IgD-negative memory B cell (primary cell): ENCODE measurements at regions not wholly inside any gene's neighbourhood (a gene's known extent, or its start where the extent isn't known, plus 50 kb on each side); places are given as distances from the start of the nearest gene placed in this dataset.
A peak's percentile ranks its signal among the peaks of the same experiment; 100 is the strongest.

Source experiments
- H3K27ac Mint-ChIP-seq, 3 donors: one replicate each; pipeline ENCODE4 v1.8.0; 2020 to 2022; ENCODE audit warnings: mild to moderate bottlenecking in 3 of 3, mixed read lengths in 3 of 3, moderate library complexity in 1 of 3
- H3K27me3 Mint-ChIP-seq: one replicate; pipeline ENCODE4 v1.8.0; 2021; ENCODE audit warnings: mixed read lengths
- H3K36me3 Mint-ChIP-seq: one replicate; pipeline ENCODE4 v1.8.0; 2020; ENCODE audit warnings: mild to moderate bottlenecking, mixed read lengths
- H3K4me1 Mint-ChIP-seq, 3 donors: one replicate each; pipeline ENCODE4 v1.8.0; 2020 to 2022; ENCODE audit warnings: mixed read lengths in 3 of 3, mild to moderate bottlenecking in 1 of 3
- H3K4me3 Mint-ChIP-seq, 4 donors: one replicate each; pipeline ENCODE4 v1.8.0; 2020 to 2022; ENCODE audit warnings: mild to moderate bottlenecking in 4 of 4, mixed read lengths in 4 of 4, moderate library complexity in 3 of 4
- H3K9me3 Mint-ChIP-seq, 3 donors: one replicate each; pipeline ENCODE4 v1.8.0; 2020 to 2021; ENCODE audit warnings: mixed read lengths in 3 of 3, mild to moderate bottlenecking in 1 of 3

- peaks cover 0 to 5% (median 3%) of the 10 kb centered on the region in 3 donors for H3K9me3 Mint-ChIP-seq
- no peak overlapping the region for H3K27ac Mint-ChIP-seq
- H3K27me3 Mint-ChIP-seq = peaks cover under 1% of the 10 kb centered on the region
- no peak overlapping the region for H3K4me3 Mint-ChIP-seq
- H3K4me1 Mint-ChIP-seq = no peaks in the 10 kb centered on the region
- no peaks in the 10 kb centered on the region for H3K36me3 Mint-ChIP-seq
Observed at GRCh38 chr15:93314245-93314644, 225.2 kb upstream of the RGMA start.

GRCh38 chr15:93312891-93313486, 224.0 kb upstream of the RGMA start:
- H3K9me3 Mint-ChIP-seq = peaks cover 0 to 5% (median 3%) of the 10 kb centered on the region in 3 donors
- no peaks in the 10 kb centered on the region for H3K27me3 Mint-ChIP-seq
- no peaks in the 10 kb centered on the region for H3K4me1 Mint-ChIP-seq
- H3K36me3 Mint-ChIP-seq = no peaks in the 10 kb centered on the region
- no peak overlapping the region for H3K27ac Mint-ChIP-seq
- H3K4me3 Mint-ChIP-seq = no peak overlapping the region

- no peaks in the 10 kb centered on the region for H3K4me1 Mint-ChIP-seq
- no peak overlapping the region for H3K27ac Mint-ChIP-seq
- no peaks in the 10 kb centered on the region for H3K36me3 Mint-ChIP-seq
- no peaks in the 10 kb centered on the region for H3K27me3 Mint-ChIP-seq
- H3K9me3 Mint-ChIP-seq = peaks cover 0 to 7% (median 6%) of the 10 kb centered on the region in 3 donors
- H3K4me3 Mint-ChIP-seq = no peak overlapping the region
Observed at GRCh38 chr15:93311620-93312019, 222.6 kb upstream of the RGMA start.

- H3K27ac Mint-ChIP-seq = peak overlapping the region in 1 of 3 donors; percentile 11
- H3K9me3 Mint-ChIP-seq = peaks cover 2 to 12% (median 4%) of the 10 kb centered on the region in 3 donors
- no peaks in the 10 kb centered on the region for H3K27me3 Mint-ChIP-seq
- H3K4me3 Mint-ChIP-seq = no peak overlapping the region
- no peaks in the 10 kb centered on the region for H3K4me1 Mint-ChIP-seq
- no peaks in the 10 kb centered on the region for H3K36me3 Mint-ChIP-seq
Observed at GRCh38 chr15:93308026-93308690, 219.1 kb upstream of the RGMA start.

- H3K4me1 Mint-ChIP-seq = no peaks in the 10 kb centered on the region
- H3K27ac Mint-ChIP-seq = no peak overlapping the region
- H3K27me3 Mint-ChIP-seq = no peaks in the 10 kb centered on the region
- H3K4me3 Mint-ChIP-seq = no peak overlapping the region
- peaks cover 2 to 12% (median 4%) of the 10 kb centered on the region in 3 donors for H3K9me3 Mint-ChIP-seq
- H3K36me3 Mint-ChIP-seq = no peaks in the 10 kb centered on the region
Observed at GRCh38 chr15:93307513-93307912, 218.5 kb upstream of the RGMA start.

GRCh38 chr15:93305306-93305705, 216.3 kb upstream of the RGMA start:
- no peaks in the 10 kb centered on the region for H3K36me3 Mint-ChIP-seq
- no peak overlapping the region for H3K4me3 Mint-ChIP-seq
- H3K4me1 Mint-ChIP-seq = no peaks in the 10 kb centered on the region
- H3K9me3 Mint-ChIP-seq = peaks cover 2 to 12% (median 4%) of the 10 kb centered on the region in 3 donors
- H3K27me3 Mint-ChIP-seq = no peaks in the 10 kb centered on the region
- no peak overlapping the region for H3K27ac Mint-ChIP-seq

- H3K36me3 Mint-ChIP-seq = no peaks in the 10 kb centered on the region
- H3K27ac Mint-ChIP-seq = no peak overlapping the region
- no peaks in the 10 kb centered on the region for H3K27me3 Mint-ChIP-seq
- H3K4me1 Mint-ChIP-seq = no peaks in the 10 kb centered on the region
- peaks cover 2 to 15% (median 2%) of the 10 kb centered on the region in 3 donors for H3K9me3 Mint-ChIP-seq
- H3K4me3 Mint-ChIP-seq = no peak overlapping the region
Observed at GRCh38 chr15:93302080-93302765, 213.2 kb upstream of the RGMA start.

GRCh38 chr15:93300796-93301195, 211.8 kb upstream of the RGMA start:
- Mint-ChIP-seq H3K36me3 (no peaks in the 10 kb centered on the region), H3K4me1 (no peaks in the 10 kb centered on the region), H3K9me3 (peaks cover 2 to 12% (median 2%) of the 10 kb centered on the region in 3 donors), H3K27ac (no peak overlapping the region), H3K4me3 (no peak overlapping the region), H3K27me3 (no peaks in the 10 kb centered on the region)

- Mint-ChIP-seq H3K9me3 (peaks cover 0 to 11% (median 2%) of the 10 kb centered on the region in 3 donors), H3K27ac (no peak overlapping the region), H3K27me3 (no peaks in the 10 kb centered on the region), H3K36me3 (no peaks in the 10 kb centered on the region), H3K4me1 (no peaks in the 10 kb centered on the region), H3K4me3 (no peak overlapping the region)
Observed at GRCh38 chr15:93299675-93300074, 210.7 kb upstream of the RGMA start.

- no peaks in the 10 kb centered on the region for H3K36me3 Mint-ChIP-seq
- H3K27me3 Mint-ChIP-seq = no peaks in the 10 kb centered on the region
- H3K4me3 Mint-ChIP-seq = no peak overlapping the region
- H3K9me3 Mint-ChIP-seq = peaks cover 0 to 6% (median 2%) of the 10 kb centered on the region in 3 donors
- H3K4me1 Mint-ChIP-seq = no peaks in the 10 kb centered on the region
- no peak overlapping the region for H3K27ac Mint-ChIP-seq
Observed at GRCh38 chr15:93298901-93299300, 209.9 kb upstream of the RGMA start.

GRCh38 chr15:93296759-93297500, 207.9 kb upstream of the RGMA start:
- Mint-ChIP-seq H3K4me3 (peak overlapping the region in 1 of 4 donors; percentile 51), H3K27ac (no peak overlapping the region), H3K4me1 (no peaks in the 10 kb centered on the region), H3K27me3 (no peaks in the 10 kb centered on the region), H3K36me3 (no peaks in the 10 kb centered on the region), H3K9me3 (peaks cover 0 to 6% (median 1%) of the 10 kb centered on the region in 3 donors)

GRCh38 chr15:93294896-93295295, 205.9 kb upstream of the RGMA start:
- Mint-ChIP-seq H3K9me3 (peaks cover 0 to 6% (median 1%) of the 10 kb centered on the region in 3 donors), H3K27ac (no peak overlapping the region), H3K36me3 (no peaks in the 10 kb centered on the region), H3K4me3 (no peak overlapping the region), H3K27me3 (no peaks in the 10 kb centered on the region), H3K4me1 (no peaks in the 10 kb centered on the region)

GRCh38 chr15:93294066-93294465, 205.1 kb upstream of the RGMA start:
- Mint-ChIP-seq H3K27me3 (peaks cover 2% of the 10 kb centered on the region), H3K36me3 (no peaks in the 10 kb centered on the region), H3K9me3 (peaks cover 0 to 6% (median 1%) of the 10 kb centered on the region in 3 donors), H3K4me3 (no peak overlapping the region), H3K27ac (no peak overlapping the region), H3K4me1 (no peaks in the 10 kb centered on the region)

- H3K4me1 Mint-ChIP-seq = no peaks in the 10 kb centered on the region
- H3K27ac Mint-ChIP-seq = no peak overlapping the region
- H3K27me3 Mint-ChIP-seq = peaks cover 2% of the 10 kb centered on the region
- peak overlapping the region in 1 of 4 donors; percentile 13 for H3K4me3 Mint-ChIP-seq
- H3K36me3 Mint-ChIP-seq = no peaks in the 10 kb centered on the region
- H3K9me3 Mint-ChIP-seq = peaks cover 1 to 3% (median 2%) of the 10 kb centered on the region in 3 donors
Observed at GRCh38 chr15:93291380-93291779, 202.4 kb upstream of the RGMA start.

GRCh38 chr15:93290618-93290946, 201.6 kb upstream of the RGMA start:
- no peaks in the 10 kb centered on the region for H3K36me3 Mint-ChIP-seq
- H3K9me3 Mint-ChIP-seq = peaks cover 1 to 3% (median 2%) of the 10 kb centered on the region in 3 donors
- no peak overlapping the region for H3K27ac Mint-ChIP-seq
- H3K27me3 Mint-ChIP-seq = peaks cover 2% of the 10 kb centered on the region
- H3K4me3 Mint-ChIP-seq = no peak overlapping the region
- no peaks in the 10 kb centered on the region for H3K4me1 Mint-ChIP-seq
